Fibroblast of lung (primary cell): ENCODE measurements at regions not wholly inside any gene's neighbourhood (a gene's known extent, or its start where the extent isn't known, plus 50 kb on each side); places are given as distances from the start of the nearest gene placed in this dataset.
"Not testable (repeated sequence)": the region's sequence is repeated elsewhere in the genome, so short reads cannot be mapped to it uniquely, and the experiment has no call there.

Source experiments
- DNase-seq, 2 donors: peaks; one replicate each; pipeline versions ENCODE4 v3.0.0 to v3.0.0-alpha.2; 2010; ENCODE audit warnings: low read depth in 2 of 2
- H2AFZ ChIP-seq: 2 replicates; pipeline ENCODE4 v1.5.1; 2012; ENCODE audit warnings: low read length, control low read depth, inconsistent platforms
- H3K27ac ChIP-seq: 2 replicates; pipeline ENCODE4 v1.5.1; 2011; ENCODE audit warnings: low read length, control low read depth; ENCODE audit not compliant: insufficient read depth
- H3K27me3 ChIP-seq: 2 replicates; pipeline ENCODE4 v1.5.1; 2011; ENCODE audit warnings: mild to moderate bottlenecking, low read length; ENCODE audit not compliant: control insufficient read depth, insufficient read depth
- H3K36me3 ChIP-seq: 2 replicates; pipeline ENCODE4 v1.5.1; 2011; ENCODE audit warnings: low read length; ENCODE audit not compliant: control insufficient read depth, insufficient read depth
- H3K4me1 ChIP-seq: 2 replicates; pipeline ENCODE4 v1.5.1; 2011; ENCODE audit warnings: low read length; ENCODE audit not compliant: control insufficient read depth, insufficient read depth; ENCODE audit errors: extremely low read depth
- H3K4me2 ChIP-seq: 2 replicates; pipeline ENCODE4 v1.5.1; 2011; ENCODE audit warnings: low read length, control low read depth; ENCODE audit not compliant: insufficient read depth; ENCODE audit errors: extremely low read depth
- H3K4me3 ChIP-seq, 4 experiments: fragments of 200-600 bp in 1 of 4; sonication (generic) in 1 of 4; replicated peaks in 1 of 4; 2 replicates each; pipeline ENCODE4 v1.5.1; 2011 to 2016; ENCODE audit warnings: low read length in 4 of 4, low read depth in 3 of 4, mild to moderate bottlenecking in 3 of 4, control low read depth in 2 of 4, inconsistent platforms in 1 of 4, mixed read lengths in 1 of 4; ENCODE audit not compliant: insufficient read depth in 1 of 4; ENCODE audit errors: control extremely low read depth in 1 of 4
- H3K79me2 ChIP-seq: 2 replicates; pipeline ENCODE4 v1.5.1; 2012; ENCODE audit warnings: mild to moderate bottlenecking, low read length, inconsistent platforms; ENCODE audit not compliant: control insufficient read depth, insufficient read depth
- H3K9ac ChIP-seq: 2 replicates; pipeline ENCODE4 v1.5.1; 2011; ENCODE audit warnings: mild to moderate bottlenecking, low read length, control low read depth; ENCODE audit not compliant: insufficient read depth
- H3K9me3 ChIP-seq: 2 replicates; pipeline ENCODE4 v1.5.1; 2012; ENCODE audit warnings: low read depth, low read length; ENCODE audit not compliant: control insufficient read depth, insufficient read depth
- H4K20me1 ChIP-seq: 2 replicates; pipeline ENCODE4 v1.5.1; 2011; ENCODE audit warnings: low read length; ENCODE audit not compliant: control insufficient read depth, insufficient read depth; ENCODE audit errors: extremely low read depth
- CTCF ChIP-seq, 2 donors: IDR thresholded peaks in 1 of 2; conservative IDR thresholded peaks in 1 of 2; 1 replicate in 1 of 2; 2 replicates in 1 of 2; pipeline ENCODE4 v1.5.1; 2011 to 2012; ENCODE audit warnings: low read length in 2 of 2, control low read depth in 1 of 2, inconsistent platforms in 1 of 2, low read depth in 1 of 2, mild to moderate bottlenecking in 1 of 2
- EZH2 ChIP-seq: IDR thresholded peaks from 2 replicates; pipeline ENCODE4 v1.5.1; 2012; ENCODE audit warnings: low read length, control low read depth, mild to moderate bottlenecking; ENCODE audit errors: missing control alignments

GRCh38 chr7:10648289-10648688 lies 325.4 kb upstream of the PHF14 start:
- Histone ChIP-seq H2AFZ (no peak overlapping the region), H3K4me3 (no peak overlapping the region), H3K4me2 (no peak overlapping the region), H3K4me1 (no peaks in the 10 kb centered on the region), H4K20me1 (no peaks in the 10 kb centered on the region), H3K36me3 (no peaks in the 10 kb centered on the region), H3K9me3 (no peaks in the 10 kb centered on the region), H3K79me2 (no peaks in the 10 kb centered on the region), H3K27ac (no peak overlapping the region), H3K9ac (no peak overlapping the region), H3K27me3 (no peaks in the 10 kb centered on the region)
- TF ChIP-seq CTCF (conservative IDR thresholded peaks at IDR 0.05 in 1 of 2, IDR thresholded peaks at IDR 0.05 in 1 of 2; ENCODE audit: low read depth in 1 of 2, low read length in 2 of 2), result no peak
- TF ChIP-seq EZH2, result no peak
- no peak for DNase-seq

- H3K9me3 ChIP-seq, H2AFZ ChIP-seq, H3K27me3 ChIP-seq, H3K36me3 ChIP-seq, DNase-seq, H3K9ac ChIP-seq, H3K79me2 ChIP-seq, H3K4me1 ChIP-seq, H3K4me2 ChIP-seq, H4K20me1 ChIP-seq, H3K4me3 ChIP-seq, H3K27ac ChIP-seq: not testable (repeated sequence)
Measured at GRCh38 chr7:10649120-10649519, 324.6 kb upstream of the PHF14 start.

GRCh38 chr7:10655031-10655430 lies 318.6 kb upstream of the PHF14 start:
- Histone ChIP-seq H3K27me3 (no peaks in the 10 kb centered on the region), H3K79me2 (no peaks in the 10 kb centered on the region), H4K20me1 (no peaks in the 10 kb centered on the region), H3K9ac (no peak overlapping the region), H2AFZ (no peak overlapping the region), H3K27ac (no peak overlapping the region), H3K4me2 (no peak overlapping the region), H3K4me3 (no peak overlapping the region), H3K9me3 (no peaks in the 10 kb centered on the region), H3K4me1 (no peaks in the 10 kb centered on the region), H3K36me3 (no peaks in the 10 kb centered on the region)
- DNase-seq, result no peak
- TF ChIP-seq EZH2 (no peak), CTCF (conservative IDR thresholded peaks at IDR 0.05 in 1 of 2, IDR thresholded peaks at IDR 0.05 in 1 of 2; ENCODE audit: low read depth in 1 of 2, low read length in 2 of 2) (no peak)

DNA sequence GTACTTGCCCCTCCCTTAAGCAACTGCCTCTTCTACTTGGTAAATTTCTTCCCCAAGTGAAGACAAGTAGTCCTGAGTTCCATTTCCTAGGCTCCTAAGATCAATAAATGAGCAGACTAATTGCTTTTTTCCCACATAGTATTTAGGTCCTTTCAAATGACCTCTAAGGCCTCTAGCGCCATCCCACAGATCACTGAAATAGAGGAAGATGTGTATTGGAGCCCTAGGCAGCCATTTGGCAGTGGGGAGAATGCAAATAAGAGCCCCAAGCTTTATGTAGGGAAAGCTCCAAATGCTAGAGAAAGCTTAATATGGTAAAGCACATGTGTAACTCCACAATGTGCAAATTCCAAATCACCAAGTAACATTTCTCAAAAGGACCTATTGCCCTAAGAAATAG lies 316.5 kb upstream of the PHF14 start:
- no peak for DNase-seq
- no peaks in the 10 kb centered on the region for H3K4me1 ChIP-seq
- no peak overlapping the region for H3K9ac ChIP-seq
- no peaks in the 10 kb centered on the region for H3K27me3 ChIP-seq
- no peaks in the 10 kb centered on the region for H3K79me2 ChIP-seq
- no peak for TF ChIP-seq CTCF (conservative IDR thresholded peaks at IDR 0.05 in 1 of 2, IDR thresholded peaks at IDR 0.05 in 1 of 2; ENCODE audit: low read depth in 1 of 2, low read length in 2 of 2)
- TF ChIP-seq EZH2, result no peak
- H3K9me3 ChIP-seq, result no peaks in the 10 kb centered on the region
- no peak overlapping the region for H3K4me3 ChIP-seq
- H2AFZ ChIP-seq, result no peak overlapping the region
- no peak overlapping the region for H3K4me2 ChIP-seq
- no peaks in the 10 kb centered on the region for H4K20me1 ChIP-seq
- no peaks in the 10 kb centered on the region for H3K36me3 ChIP-seq
- H3K27ac ChIP-seq, result no peak overlapping the region
